AG04450 (cell line): ENCODE measurements at regions not wholly inside any gene's neighbourhood (a gene's known extent, or its start where the extent isn't known, plus 50 kb on each side); places are given as distances from the start of the nearest gene placed in this dataset.

Source experiments
- CTCF ChIA-PET: fragments of 300-600, 350-600 bp; formaldehyde crosslinking; extraction: SDS; loops from one replicate; lab custom pipeline; 2022; ENCODE audit warnings: antibody characterized with exemption, inconsistent platforms; lab: Charles Lee
- POLR2A ChIA-PET: fragments of 350-600 bp; formaldehyde crosslinking; extraction: SDS; loops from one replicate; lab custom pipeline; 2021; ENCODE audit warnings: antibody characterized with exemption, inconsistent platforms; lab: Yijun Ruan, JAX
- DNase-seq: peaks from one replicate; pipeline ENCODE4 v3.0.0-alpha.2; 2011; ENCODE audit warnings: low read depth, low spot score
- H3K27ac ChIP-seq: one replicate; pipeline ENCODE4 v1.5.1; 2012; ENCODE audit warnings: low read depth, low read length, control low read depth
- H3K27me3 ChIP-seq: one replicate; pipeline ENCODE4 v1.6.0; 2012; ENCODE audit warnings: low read length; ENCODE audit not compliant: control insufficient read depth, insufficient read depth
- H3K4me3 ChIP-seq: 2 replicates; pipeline ENCODE4 v1.5.1; 2011; ENCODE audit warnings: mild to moderate bottlenecking, low read depth, low read length, control low read depth
- H3K9me3 ChIP-seq: 2 replicates; pipeline ENCODE4 v1.5.1; 2012; ENCODE audit warnings: low read length; ENCODE audit not compliant: control insufficient read depth, insufficient read depth
- CTCF ChIP-seq: IDR thresholded peaks from 2 replicates; pipeline ENCODE4 v1.5.1; 2011; ENCODE audit warnings: low read depth, low read length, control low read depth, inconsistent platforms

- TF ChIP-seq CTCF: no peak
- POLR2A ChIA-PET: no interaction called here
- Histone ChIP-seq H3K9me3 (no peaks in the 10 kb centered on the region), H3K27ac (no peak overlapping the region), H3K27me3 (no peaks in the 10 kb centered on the region), H3K4me3 (no peak overlapping the region)
- no peak for DNase-seq
- CTCF ChIA-PET: no interaction called here
Observed at GRCh38 chr13:50152655-50153309, 137.5 kb downstream of the KCNRG start.

- no peaks in the 10 kb centered on the region for H3K9me3 ChIP-seq
- TF ChIP-seq CTCF: no peak
- no peak overlapping the region for H3K27ac ChIP-seq
- POLR2A ChIA-PET: no interaction called here
- no peak for DNase-seq
- H3K27me3 ChIP-seq: no peaks in the 10 kb centered on the region
- H3K4me3 ChIP-seq: no peak overlapping the region
- CTCF ChIA-PET: no interaction called here
Observed at GRCh38 chr13:50153401-50153800, 138.2 kb downstream of the KCNRG start.

- Histone ChIP-seq H3K4me3 (no peak overlapping the region), H3K9me3 (no peaks in the 10 kb centered on the region), H3K27me3 (no peaks in the 10 kb centered on the region), H3K27ac (no peak overlapping the region)
- ChIA-PET CTCF (no interaction called here), POLR2A (no interaction called here)
- TF ChIP-seq CTCF: no peak
- DNase-seq: no peak
Observed at GRCh38 chr13:50153876-50154275, 138.6 kb downstream of the KCNRG start.

GRCh38 chr13:50154697-50155096 is 139.5 kb downstream of the KCNRG start:
- TF ChIP-seq CTCF: no peak
- Histone ChIP-seq H3K9me3 (no peaks in the 10 kb centered on the region), H3K27me3 (no peaks in the 10 kb centered on the region), H3K4me3 (no peak overlapping the region), H3K27ac (no peak overlapping the region)
- DNase-seq: no peak
- CTCF ChIA-PET: no interaction called here
- POLR2A ChIA-PET: no interaction called here

- no peak overlapping the region for H3K27ac ChIP-seq
Observed at GRCh38 chr13:50156140-50156539, 140.9 kb downstream of the KCNRG start.

More at GRCh38 chr13:50156140-50156539, 140.9 kb downstream of the KCNRG start:
- TF ChIP-seq CTCF: no peak
- peak; percentile 38 for DNase-seq
- ChIA-PET POLR2A (no interaction called here), CTCF (no interaction called here)
- Histone ChIP-seq H3K9me3 (no peaks in the 10 kb centered on the region), H3K27me3 (no peaks in the 10 kb centered on the region), H3K4me3 (no peak overlapping the region)
